ENCODE measurements at regions not wholly inside any gene's neighbourhood (a gene's known extent, or its start where the extent isn't known, plus 50 kb on each side); places are given as distances from the start of the nearest gene placed in this dataset.

GRCh38 chr2:136510244-136510643 lies 255.1 kb upstream of the THSD7B start:
- no peak for TF ChIP-seq CTCF (IDR thresholded peaks at IDR 0.05)
- no peak for TF ChIP-seq POLR2A (IDR thresholded peaks at IDR 0.05; ENCODE audit: low read length)

Data from A549 (cell line).